WI38 (cell line): ENCODE measurements at regions not wholly inside any gene's neighbourhood (a gene's known extent, or its start where the extent isn't known, plus 50 kb on each side); places are given as distances from the start of the nearest gene placed in this dataset.

Source experiments
- H3K4me3 ChIP-seq: 2 replicates; pipeline ENCODE4 v1.5.1; 2011; ENCODE audit warnings: low read depth, mild to moderate bottlenecking, control low read depth, low read length
- CTCF ChIP-seq: IDR thresholded peaks from 2 replicates; pipeline ENCODE4 v1.5.1; 2012; ENCODE audit warnings: low read depth, mild to moderate bottlenecking, control low read depth, low read length

GRCh38 chr9:17019398-17019797 is 115.4 kb upstream of the CNTLN start:
- TF ChIP-seq CTCF: no peak

GRCh38 chr9:17018540-17019196 is 116.2 kb upstream of the CNTLN start:
- no peak for TF ChIP-seq CTCF

More at GRCh38 chr9:17019398-17019797, 115.4 kb upstream of the CNTLN start:
- no peak overlapping the region for H3K4me3 ChIP-seq

GRCh38 chr9:17017931-17018491 is 116.8 kb upstream of the CNTLN start:
- H3K4me3 ChIP-seq: no peak overlapping the region
- no peak for TF ChIP-seq CTCF

More at GRCh38 chr9:17018540-17019196, 116.2 kb upstream of the CNTLN start:
- no peak overlapping the region for H3K4me3 ChIP-seq

- TF ChIP-seq CTCF: no peak
- no peak overlapping the region for H3K4me3 ChIP-seq
Observed at GRCh38 chr9:17013891-17014290, 120.9 kb upstream of the CNTLN start.

GRCh38 chr9:17013010-17013409 is 121.8 kb upstream of the CNTLN start:
- H3K4me3 ChIP-seq: no peak overlapping the region
- TF ChIP-seq CTCF: no peak

GRCh38 chr9:17011880-17012279 is 123.0 kb upstream of the CNTLN start:
- TF ChIP-seq CTCF: no peak
- H3K4me3 ChIP-seq: no peak overlapping the region

GRCh38 chr9:17009071-17009470 is 125.8 kb upstream of the CNTLN start:
- no peak for TF ChIP-seq CTCF
- no peak overlapping the region for H3K4me3 ChIP-seq
